IPS DF 6.9 (cell line): ENCODE measurements at regions not wholly inside any gene's neighbourhood (a gene's known extent, or its start where the extent isn't known, plus 50 kb on each side); places are given as distances from the start of the nearest gene placed in this dataset.

Experiments
- DNase-seq: peaks from one replicate; pipeline ENCODE4 v3.0.0-alpha.2; 2013; ENCODE audit warnings: low read depth, low spot score
- H3K27ac ChIP-seq: one replicate; pipeline ENCODE4 v1.5.1; 2013; ENCODE audit warnings: low read length, control low read depth
- H3K27me3 ChIP-seq: 2 replicates; pipeline ENCODE4 v1.6.1; 2013; ENCODE audit warnings: mild to moderate bottlenecking, low read length; ENCODE audit not compliant: control insufficient read depth, insufficient read depth
- H3K36me3 ChIP-seq: 2 replicates; pipeline ENCODE4 v1.6.1; 2013; ENCODE audit warnings: low read length; ENCODE audit not compliant: control insufficient read depth, insufficient read depth
- H3K4me1 ChIP-seq: 2 replicates; pipeline ENCODE4 v1.6.1; 2013; ENCODE audit warnings: low read length; ENCODE audit not compliant: control insufficient read depth, insufficient read depth
- H3K4me3 ChIP-seq: 2 replicates; pipeline ENCODE4 v1.5.1; 2013; ENCODE audit warnings: mild to moderate bottlenecking, low read length
- H3K9me3 ChIP-seq: 2 replicates; pipeline ENCODE4 v1.6.1; 2013; ENCODE audit warnings: low read length, inconsistent platforms; ENCODE audit not compliant: control insufficient read depth, insufficient read depth
- WGBS: extraction: QIAGEN DNeasy Blood & Tissue Kit; methylation state at CpG from one replicate; pipeline ENCODE4 v1.1.7; 2013; ENCODE audit warnings: mixed read lengths, missing lambda C conversion rate; ENCODE audit not compliant: insufficient read length, insufficient coverage; 5-methylcytosine and 5-hydroxymethylcytosine counted together

DNA sequence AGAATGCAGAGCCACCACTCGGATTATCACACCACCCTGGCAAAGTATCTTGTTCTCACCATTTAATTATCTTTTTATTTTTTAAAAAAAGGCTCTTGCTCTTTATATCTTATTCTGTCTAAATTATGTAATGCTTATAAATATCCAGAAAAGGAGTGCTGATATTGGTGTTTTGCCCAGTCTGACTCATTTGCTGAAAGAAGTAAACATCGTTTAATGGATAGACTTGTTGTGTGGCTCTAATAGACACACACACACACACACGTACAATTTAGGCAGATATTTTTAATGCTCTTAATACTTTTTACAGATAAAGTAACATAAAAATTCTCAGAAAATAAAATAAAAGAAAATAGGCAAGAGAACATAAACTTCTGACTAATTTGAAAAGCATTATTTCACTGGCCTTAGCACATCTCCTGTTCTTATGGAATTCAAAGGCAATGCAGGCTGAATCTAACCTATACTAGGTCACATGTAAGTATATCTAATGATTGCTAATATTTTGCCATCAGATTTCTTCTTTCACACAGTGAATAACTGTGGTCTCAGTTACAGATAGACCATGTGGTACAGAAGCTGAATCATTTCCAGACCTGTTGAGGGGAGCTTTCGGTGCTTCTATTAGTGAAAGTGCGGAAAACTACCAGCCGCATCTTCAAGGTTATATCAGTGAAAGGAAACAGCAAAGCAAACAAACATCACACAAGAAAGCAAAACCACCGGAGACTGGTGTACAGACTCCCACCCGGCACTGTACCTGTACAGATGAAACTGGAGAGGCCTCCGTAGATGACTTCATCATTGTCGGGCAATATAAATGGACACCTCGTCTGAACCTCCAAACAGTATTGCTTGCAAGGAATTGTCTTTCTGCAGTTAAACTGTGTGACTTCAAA lies 642.1 kb upstream of the ARGLU1 start:
- no CpG with 5 or more reads among the region's 11 CpGs for WGBS
- no peak overlapping the region for H3K27ac ChIP-seq
- no peak overlapping the region for H3K4me3 ChIP-seq
- no peaks in the 10 kb centered on the region for H3K4me1 ChIP-seq
- H3K36me3 ChIP-seq, result no peaks in the 10 kb centered on the region
- no peaks in the 10 kb centered on the region for H3K9me3 ChIP-seq
- no peaks in the 10 kb centered on the region for H3K27me3 ChIP-seq
- DNase-seq, result no peak

DNA sequence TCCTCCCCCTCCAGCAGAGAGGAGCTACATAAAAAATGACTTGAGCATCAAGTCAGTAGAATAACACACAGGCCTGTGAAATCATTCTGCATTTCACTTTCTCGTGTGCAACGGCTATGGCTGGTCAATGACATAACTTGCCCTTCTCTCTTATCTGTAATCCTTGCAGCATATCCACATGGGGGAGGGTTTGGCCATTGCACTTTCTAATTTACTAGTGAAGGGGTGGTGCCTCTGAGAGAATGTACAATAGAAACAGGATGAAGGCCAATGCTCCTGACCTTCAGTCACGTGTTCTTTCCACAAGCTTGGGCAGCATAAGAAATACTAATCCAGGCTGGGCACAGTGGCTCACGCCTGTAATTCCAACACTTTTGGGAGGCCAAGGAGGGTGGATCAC lies 641.0 kb upstream of the ARGLU1 start:
- no peak overlapping the region for H3K27ac ChIP-seq
- no peak overlapping the region for H3K4me3 ChIP-seq
- DNase-seq, result no peak
- no peaks in the 10 kb centered on the region for H3K36me3 ChIP-seq
- no peaks in the 10 kb centered on the region for H3K27me3 ChIP-seq
- H3K9me3 ChIP-seq, result no peaks in the 10 kb centered on the region
- no peaks in the 10 kb centered on the region for H3K4me1 ChIP-seq
- WGBS, result no CpG with 5 or more reads among the region's 4 CpGs

DNA sequence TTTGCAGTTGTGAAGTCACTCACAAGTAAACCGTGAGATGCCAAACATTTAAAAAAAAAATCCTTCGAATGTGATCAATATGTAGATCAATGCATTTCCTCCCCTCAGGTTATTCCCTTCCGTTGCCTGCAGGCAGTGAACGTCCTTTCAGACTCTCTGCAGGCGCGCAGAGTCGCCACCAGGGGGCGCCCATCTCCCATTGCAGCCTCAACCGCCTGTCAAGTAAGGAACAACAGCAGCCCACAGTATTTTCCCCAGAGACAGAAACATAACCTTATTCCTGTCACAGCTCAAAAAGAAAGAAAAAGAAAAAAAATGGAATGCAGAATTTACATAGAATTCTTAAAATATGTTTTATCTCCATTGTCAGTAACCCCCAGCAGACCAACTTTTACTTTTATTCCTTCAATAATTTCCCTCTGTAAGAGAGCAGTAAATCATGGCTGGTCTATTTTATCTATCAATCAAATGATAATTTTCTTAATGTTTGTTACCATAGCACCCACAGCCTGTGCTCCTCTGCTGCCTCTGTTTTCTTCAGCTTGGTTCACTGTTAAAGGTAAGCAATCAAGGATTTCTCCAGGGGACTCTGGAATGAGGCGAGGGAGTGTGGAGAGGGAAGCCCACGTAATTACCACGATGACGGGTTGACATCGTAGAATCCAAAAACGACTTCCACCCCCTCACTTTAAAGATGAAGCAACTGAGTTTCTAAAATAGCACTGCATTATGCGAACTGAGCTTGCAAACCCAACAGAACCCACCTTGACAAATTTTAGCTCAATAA lies 637.6 kb upstream of the ARGLU1 start:
- no CpG with 5 or more reads among the region's 16 CpGs for WGBS
- DNase-seq, result no peak
- H3K36me3 ChIP-seq, result no peaks in the 10 kb centered on the region
- H3K27ac ChIP-seq, result no peak overlapping the region
- no peak overlapping the region for H3K4me3 ChIP-seq
- no peaks in the 10 kb centered on the region for H3K4me1 ChIP-seq
- H3K9me3 ChIP-seq, result no peaks in the 10 kb centered on the region
- H3K27me3 ChIP-seq, result no peaks in the 10 kb centered on the region

DNA sequence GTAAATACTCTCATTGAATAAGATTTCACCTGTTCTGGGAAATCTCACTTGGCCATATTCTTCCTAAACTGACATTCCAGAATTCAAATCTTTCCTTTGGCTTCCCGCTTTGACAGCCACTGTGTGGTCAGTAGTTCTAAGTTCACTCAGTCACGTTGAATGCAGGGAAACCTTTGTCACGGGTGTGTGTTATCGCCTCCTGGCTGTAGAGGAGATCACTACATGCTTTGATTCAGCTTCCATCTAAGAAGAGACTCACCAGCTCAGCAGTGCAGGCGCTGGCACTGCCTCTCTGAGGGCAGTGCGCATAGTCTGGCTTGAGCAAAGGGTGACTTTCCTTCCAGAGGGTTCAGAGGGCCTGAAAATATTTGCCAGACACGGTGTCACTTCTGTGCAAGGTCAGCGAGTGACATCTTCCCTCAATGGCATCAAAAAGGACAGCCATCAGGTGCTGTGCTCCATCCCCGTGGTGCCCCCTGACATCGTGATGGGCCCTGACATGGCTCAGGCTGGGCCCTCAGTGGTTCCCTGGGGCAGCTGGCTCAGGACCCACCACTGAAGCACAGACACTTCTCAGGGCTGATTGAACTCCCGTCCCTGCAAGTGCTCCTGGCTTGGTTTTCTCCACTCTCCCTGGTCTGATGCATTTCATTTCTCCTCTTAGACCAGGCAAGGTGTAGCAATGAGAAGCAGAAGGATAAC lies 635.4 kb upstream of the ARGLU1 start:
- Histone ChIP-seq H3K4me1 (no peaks in the 10 kb centered on the region), H3K27me3 (no peaks in the 10 kb centered on the region), H3K9me3 (no peaks in the 10 kb centered on the region), H3K4me3 (no peak overlapping the region), H3K36me3 (no peaks in the 10 kb centered on the region), H3K27ac (no peak overlapping the region)
- WGBS, result no CpG with 5 or more reads among the region's 11 CpGs
- peak; percentile 66 for DNase-seq

DNA sequence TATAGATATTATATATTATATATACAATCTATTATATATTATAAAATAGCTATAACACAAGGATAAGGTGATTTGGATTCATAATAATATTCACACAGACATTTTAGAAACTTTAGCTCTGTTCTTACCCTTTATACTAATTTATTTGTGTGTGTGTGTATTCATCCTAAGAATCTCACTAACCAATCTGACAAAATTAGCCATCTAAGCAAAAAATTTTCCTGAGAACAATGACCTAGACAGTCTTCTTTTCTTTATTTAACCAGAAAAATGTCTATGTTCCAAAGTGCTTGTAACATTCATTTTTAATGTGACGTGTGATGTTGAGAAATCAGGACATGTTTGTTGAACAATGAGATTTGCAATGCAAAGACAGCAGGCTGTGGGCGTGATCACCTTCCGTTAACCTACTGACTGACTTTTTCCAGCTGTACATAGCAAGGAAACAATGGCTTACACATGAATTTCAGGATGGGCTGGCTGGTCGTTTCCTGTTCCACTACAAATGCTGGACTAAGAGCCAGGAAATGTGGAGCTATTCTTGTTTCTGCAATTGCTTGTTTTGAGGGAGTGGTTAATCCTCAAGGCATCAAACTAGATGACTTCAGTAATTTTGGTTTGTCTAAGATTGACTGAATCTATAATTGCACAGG lies 634.6 kb upstream of the ARGLU1 start:
- Histone ChIP-seq H3K4me1 (no peaks in the 10 kb centered on the region), H3K27me3 (no peaks in the 10 kb centered on the region), H3K4me3 (no peak overlapping the region), H3K9me3 (no peaks in the 10 kb centered on the region), H3K36me3 (no peaks in the 10 kb centered on the region), H3K27ac (no peak overlapping the region)
- no CpG with 5 or more reads among the region's 4 CpGs for WGBS
- no peak for DNase-seq

DNA sequence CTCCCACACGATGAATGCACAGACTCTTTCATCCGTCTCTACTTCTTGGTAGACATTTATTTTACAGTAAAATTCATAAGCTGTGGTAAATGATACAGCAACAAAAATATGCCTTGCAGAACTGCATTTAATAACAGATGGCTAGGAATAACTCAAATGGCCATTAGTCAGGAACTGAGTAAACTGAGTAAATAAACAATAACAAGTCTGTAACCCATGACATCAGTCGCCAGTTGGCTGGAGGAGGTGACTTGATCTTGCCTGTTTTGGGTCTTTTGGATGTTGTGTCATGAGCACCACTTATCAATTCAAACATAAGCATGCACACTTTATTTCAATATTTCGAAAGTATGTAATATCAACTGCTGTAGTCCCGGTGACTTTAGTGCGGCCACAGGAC lies 632.6 kb upstream of the ARGLU1 start:
- Histone ChIP-seq H3K36me3 (no peaks in the 10 kb centered on the region), H3K9me3 (no peaks in the 10 kb centered on the region), H3K27me3 (no peaks in the 10 kb centered on the region), H3K4me1 (no peaks in the 10 kb centered on the region), H3K4me3 (no peak overlapping the region), H3K27ac (no peak overlapping the region)
- DNase-seq, result no peak
- WGBS, result no CpG with 5 or more reads among the region's 6 CpGs

DNA sequence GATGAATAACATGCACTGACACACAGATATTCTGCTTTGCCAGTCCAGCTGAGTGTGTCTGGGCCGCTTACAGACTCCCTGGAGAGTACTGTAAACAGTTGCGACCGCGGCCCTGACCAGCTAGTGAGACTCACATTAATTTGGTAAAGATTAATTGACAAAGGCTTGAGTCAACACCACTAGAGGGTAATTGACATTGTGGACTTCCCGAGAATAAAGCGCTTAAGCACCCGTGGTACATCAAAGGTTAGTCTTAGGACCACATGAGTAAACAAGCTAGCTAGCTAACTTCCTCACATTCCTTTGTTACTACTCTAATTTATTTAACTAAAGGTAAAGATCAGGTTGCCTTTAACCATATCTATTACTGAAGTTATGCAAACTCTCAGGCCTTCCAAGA lies 624.4 kb upstream of the ARGLU1 start:
- Histone ChIP-seq H3K4me1 (no peaks in the 10 kb centered on the region), H3K36me3 (no peaks in the 10 kb centered on the region), H3K27me3 (no peaks in the 10 kb centered on the region), H3K4me3 (no peak overlapping the region), H3K27ac (no peak overlapping the region), H3K9me3 (no peaks in the 10 kb centered on the region)
- WGBS, result no CpG with 5 or more reads among the region's 7 CpGs
- no peak for DNase-seq

DNA sequence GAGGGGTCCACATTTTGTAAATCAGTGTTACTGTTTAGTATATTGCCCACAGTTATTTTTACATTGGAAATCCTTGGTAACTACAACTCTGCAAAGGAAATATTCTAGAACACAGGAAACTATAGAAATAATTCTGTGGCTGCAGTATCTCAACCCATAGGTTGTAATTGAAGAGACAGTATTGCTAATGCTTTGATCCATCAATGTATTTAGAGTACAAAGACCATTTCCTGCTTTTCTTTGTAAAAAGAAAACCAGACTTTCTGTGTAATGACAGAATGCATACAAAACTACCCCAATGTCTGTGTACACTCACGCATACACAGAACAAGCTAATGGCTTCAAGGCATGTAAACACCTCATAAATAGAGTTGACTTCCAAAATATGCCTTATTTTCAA lies 622.1 kb upstream of the ARGLU1 start:
- Histone ChIP-seq H3K9me3 (no peaks in the 10 kb centered on the region), H3K4me1 (no peaks in the 10 kb centered on the region), H3K27ac (no peak overlapping the region), H3K27me3 (no peaks in the 10 kb centered on the region), H3K4me3 (no peak overlapping the region), H3K36me3 (no peaks in the 10 kb centered on the region)
- no peak for DNase-seq
- no CpG with 5 or more reads among the region's 1 CpG for WGBS

DNA sequence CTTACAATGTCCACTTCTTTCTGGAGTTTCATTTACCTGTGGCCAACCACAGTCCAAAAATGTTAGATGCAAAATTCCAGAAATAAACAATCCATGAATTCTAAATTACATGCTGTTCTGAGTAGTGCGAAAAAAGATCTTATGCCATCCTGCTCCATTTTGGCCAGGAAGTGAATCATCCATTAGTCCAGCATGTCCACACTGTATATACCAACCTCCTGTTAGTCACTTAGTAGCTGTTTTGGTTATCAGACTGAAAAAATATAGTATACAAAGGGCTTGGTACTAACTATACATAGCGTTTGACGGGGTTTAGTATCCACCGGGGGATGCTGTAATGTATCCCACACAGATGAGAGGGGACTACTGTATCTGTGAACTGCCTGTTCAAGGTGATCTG lies 618.0 kb upstream of the ARGLU1 start:
- Histone ChIP-seq H3K36me3 (no peaks in the 10 kb centered on the region), H3K27ac (no peak overlapping the region), H3K9me3 (no peaks in the 10 kb centered on the region), H3K4me1 (no peaks in the 10 kb centered on the region), H3K4me3 (no peak overlapping the region), H3K27me3 (no peaks in the 10 kb centered on the region)
- DNase-seq, result no peak
- no CpG with 5 or more reads among the region's 4 CpGs for WGBS
